Choroid plexus epithelial cell (primary cell): ENCODE measurements at regions not wholly inside any gene's neighbourhood (a gene's known extent, or its start where the extent isn't known, plus 50 kb on each side); places are given as distances from the start of the nearest gene placed in this dataset.

ENCODE experiments used
- DNase-seq: peaks from one replicate; pipeline ENCODE4 v3.0.0-alpha.2; 2010; ENCODE audit warnings: low read depth
- H3K4me3 ChIP-seq: 2 replicates; pipeline ENCODE4 v1.5.1; 2011; ENCODE audit warnings: low read depth, mild to moderate bottlenecking, control low read depth, low read length, moderate library complexity
- TF ChIP-seq, protein P1 (sequence below): conservative IDR thresholded peaks from 2 replicates; pipeline ENCODE4 v1.5.1; 2011; ENCODE audit warnings: low read depth, mild to moderate bottlenecking, control low read depth, inconsistent platforms, low read length, moderate library complexity

DNA sequence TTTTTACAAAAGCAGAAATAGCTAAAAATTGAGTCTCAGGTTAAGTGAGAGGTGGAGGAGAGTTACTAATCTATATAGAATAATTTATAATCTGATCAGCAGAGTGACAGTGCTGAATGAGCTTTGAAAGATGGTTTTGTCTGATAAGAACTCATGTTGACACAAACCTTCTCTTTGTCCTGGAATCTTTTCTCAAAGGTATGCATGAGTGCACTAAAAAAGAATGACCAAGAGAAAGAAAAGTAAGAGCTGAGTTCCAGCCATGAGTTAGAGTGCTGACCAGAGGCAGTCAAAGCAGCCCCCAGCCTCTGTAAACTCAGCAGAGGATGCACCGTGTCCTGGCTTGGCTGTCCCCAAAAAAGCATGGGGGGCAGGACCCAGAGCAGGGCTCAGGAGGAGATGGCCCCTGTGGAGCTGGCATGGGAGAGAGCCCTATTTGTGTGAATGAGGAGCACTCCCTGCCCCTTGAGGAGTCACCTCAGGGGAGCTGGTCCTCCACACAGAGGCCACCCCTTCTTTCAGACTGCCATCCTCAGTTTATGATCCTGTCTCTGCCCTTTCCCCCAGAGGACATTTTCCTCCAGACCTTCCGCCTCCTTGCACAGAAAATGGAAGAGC, 129.8 kb downstream of the SEC23A start:
- TF ChIP-seq, protein P1, sequence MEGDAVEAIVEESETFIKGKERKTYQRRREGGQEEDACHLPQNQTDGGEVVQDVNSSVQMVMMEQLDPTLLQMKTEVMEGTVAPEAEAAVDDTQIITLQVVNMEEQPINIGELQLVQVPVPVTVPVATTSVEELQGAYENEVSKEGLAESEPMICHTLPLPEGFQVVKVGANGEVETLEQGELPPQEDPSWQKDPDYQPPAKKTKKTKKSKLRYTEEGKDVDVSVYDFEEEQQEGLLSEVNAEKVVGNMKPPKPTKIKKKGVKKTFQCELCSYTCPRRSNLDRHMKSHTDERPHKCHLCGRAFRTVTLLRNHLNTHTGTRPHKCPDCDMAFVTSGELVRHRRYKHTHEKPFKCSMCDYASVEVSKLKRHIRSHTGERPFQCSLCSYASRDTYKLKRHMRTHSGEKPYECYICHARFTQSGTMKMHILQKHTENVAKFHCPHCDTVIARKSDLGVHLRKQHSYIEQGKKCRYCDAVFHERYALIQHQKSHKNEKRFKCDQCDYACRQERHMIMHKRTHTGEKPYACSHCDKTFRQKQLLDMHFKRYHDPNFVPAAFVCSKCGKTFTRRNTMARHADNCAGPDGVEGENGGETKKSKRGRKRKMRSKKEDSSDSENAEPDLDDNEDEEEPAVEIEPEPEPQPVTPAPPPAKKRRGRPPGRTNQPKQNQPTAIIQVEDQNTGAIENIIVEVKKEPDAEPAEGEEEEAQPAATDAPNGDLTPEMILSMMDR = no peak
- no peak for DNase-seq
- H3K4me3 ChIP-seq = no peak overlapping the region

DNA sequence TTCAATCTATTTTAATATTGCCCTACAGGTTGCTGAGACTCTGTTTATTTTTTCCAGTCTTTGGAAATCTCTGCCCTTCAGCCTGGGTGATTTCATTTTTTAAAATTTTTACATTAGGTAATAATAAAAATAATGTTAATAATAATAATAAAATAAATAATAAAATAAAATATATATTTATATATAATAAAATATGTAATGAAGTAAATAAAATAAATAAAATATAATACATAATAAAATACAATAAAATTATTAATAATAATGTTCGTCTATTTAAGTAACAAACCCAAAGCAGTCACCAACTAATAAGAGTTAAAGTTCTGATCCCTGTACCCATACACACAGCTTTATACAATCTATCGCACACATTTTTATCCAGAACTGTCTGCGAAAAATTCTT, 130.5 kb downstream of the SEC23A start:
- no peak overlapping the region for H3K4me3 ChIP-seq
- no peak for DNase-seq
- TF ChIP-seq, protein P1 = no peak

DNA sequence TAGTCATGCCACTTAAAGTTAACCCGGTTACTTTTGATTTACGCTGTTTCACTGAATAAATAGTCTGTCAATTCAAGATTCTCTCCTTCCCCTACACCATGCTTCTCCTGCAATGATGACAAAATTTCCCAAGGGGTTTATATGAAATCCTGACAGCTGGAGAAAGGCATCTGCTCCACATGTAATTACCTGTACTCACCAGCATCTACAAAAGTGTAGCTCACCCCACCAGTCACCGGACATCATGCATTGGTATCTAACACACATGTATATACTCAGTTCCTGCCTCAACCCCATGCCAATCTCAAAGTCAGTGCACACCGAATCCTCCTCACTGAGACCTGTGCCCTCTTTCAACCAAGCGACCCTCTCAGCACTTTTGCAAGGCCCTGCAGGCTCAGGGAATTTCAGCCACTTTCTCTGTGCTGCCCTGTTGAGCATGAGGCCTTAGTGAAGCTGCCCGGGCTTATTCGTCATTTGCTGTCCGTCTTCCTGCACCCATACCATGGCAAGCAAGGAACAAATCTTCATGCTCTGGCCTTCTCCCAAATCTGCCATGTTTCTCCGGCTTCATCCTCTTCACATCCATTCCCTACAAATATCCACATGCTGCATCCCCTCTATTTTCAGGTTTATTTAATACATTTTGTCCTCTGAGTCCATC, 131.6 kb downstream of the SEC23A start:
- DNase-seq = no peak
- TF ChIP-seq, protein P1 = no peak
- H3K4me3 ChIP-seq = no peak overlapping the region

DNA sequence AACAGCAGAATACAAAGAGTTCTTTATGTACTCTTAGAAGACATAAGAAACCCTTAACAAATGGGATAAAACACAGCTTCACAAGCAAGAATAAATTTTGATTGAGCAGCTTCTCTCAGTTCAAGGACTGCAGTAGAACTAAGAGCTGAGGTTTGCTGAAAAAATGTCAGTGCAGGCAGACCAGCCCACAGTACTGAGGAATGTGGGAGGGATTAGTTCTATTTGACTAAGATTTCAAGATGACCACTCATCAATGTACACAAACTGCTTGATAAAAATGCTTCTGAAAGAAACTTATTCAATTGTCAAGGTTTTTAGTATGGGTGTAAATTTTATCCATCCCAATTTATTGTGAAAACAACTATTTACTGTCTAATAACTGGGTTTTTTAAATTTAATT, 138.4 kb downstream of the SEC23A start:
- peak; percentile 79 for DNase-seq
- H3K4me3 ChIP-seq = no peak overlapping the region
- TF ChIP-seq, protein P1 = no peak

DNA sequence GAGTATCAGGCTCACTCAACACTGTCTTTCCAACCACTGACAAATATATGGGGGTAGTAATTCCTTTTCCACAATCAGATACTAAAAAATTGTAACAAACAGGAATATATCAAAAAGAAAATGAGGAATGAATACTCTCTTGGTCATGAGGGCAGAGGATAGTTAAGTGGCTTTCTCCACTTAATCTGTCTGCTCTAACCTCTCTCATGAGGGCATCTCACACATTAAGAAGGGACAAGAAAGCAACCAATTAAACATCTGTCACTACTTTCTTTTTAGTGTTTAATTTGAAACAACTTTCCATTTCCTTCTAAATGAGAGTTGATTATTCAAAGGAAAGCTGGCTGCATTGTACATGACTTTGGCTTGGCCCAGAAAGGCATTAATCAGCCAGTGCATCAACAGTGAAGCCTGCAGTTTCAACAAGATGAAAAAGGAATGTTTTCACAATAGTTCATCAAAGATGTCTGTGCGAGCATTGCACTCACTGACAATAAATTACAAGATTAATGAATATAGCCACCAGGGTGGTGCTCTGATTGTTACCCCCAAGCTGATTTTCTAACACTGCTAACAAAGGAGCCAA, 142.0 kb downstream of the SEC23A start:
- TF ChIP-seq, protein P1 = no peak
- DNase-seq = no peak
- H3K4me3 ChIP-seq = no peak overlapping the region

DNA sequence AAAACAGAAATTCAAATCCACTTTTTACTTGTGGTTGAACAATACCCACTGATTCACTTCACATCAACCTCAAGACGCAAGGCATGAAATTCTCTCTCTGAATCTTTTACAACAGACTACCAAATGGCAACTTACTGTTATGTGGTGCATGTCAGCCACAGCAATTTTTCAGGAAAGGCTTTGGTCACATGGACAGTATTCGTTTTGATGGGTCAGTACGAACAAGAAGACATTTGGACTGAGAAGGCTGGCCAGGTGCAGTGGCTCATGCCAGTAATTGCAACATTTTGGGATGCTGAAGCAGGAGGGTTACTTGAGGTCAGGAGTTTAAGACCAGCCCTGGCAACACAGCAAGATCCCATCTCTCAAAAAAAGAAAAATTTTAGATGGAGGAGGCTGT, 144.0 kb downstream of the SEC23A start:
- TF ChIP-seq, protein P1 = no peak
- no peak overlapping the region for H3K4me3 ChIP-seq
- no peak for DNase-seq

DNA sequence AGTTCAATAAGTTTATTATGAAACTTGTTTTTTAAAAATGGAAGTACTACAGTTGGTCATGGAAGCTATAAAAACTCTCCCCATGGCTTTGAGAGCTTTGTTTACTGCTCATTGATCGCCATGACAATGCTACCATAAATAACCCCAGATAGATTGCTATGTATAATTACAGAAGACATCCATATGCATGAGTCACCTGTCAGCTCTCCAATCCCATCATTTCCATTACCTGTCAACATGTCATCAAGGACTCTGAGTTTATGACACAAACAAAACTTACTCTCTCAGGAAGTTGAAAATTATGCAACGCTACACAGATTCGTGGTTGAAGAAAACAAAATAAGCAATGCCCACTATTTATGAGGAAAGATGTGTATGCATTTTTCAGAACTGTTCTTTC, 144.4 kb downstream of the SEC23A start:
- no peak overlapping the region for H3K4me3 ChIP-seq
- DNase-seq = peak; percentile 15
- TF ChIP-seq, protein P1 = no peak
